Endothelial cell of umbilical vein (primary cell): ENCODE measurements at regions not wholly inside any gene's neighbourhood (a gene's known extent, or its start where the extent isn't known, plus 50 kb on each side); places are given as distances from the start of the nearest gene placed in this dataset.

Experiments used
- BruUV-seq: library from RNA; stranded (reverse); fragments of 400-500 nt; replicated peaks from 2 replicates; lab custom pipeline; 2021; lab: Mats Ljungman, UMichigan
- CTCF ChIA-PET: fragments of 300-600, 350-600 bp; sonication (Branson Sonifier 250); formaldehyde crosslinking; loops from one replicate; lab custom pipeline; 2021; ENCODE audit warnings: antibody characterized with exemption, inconsistent platforms; lab: Charles Lee
- POLR2A ChIA-PET: fragments of 300-600, 350-600 bp; sonication (Branson Sonifier 250); formaldehyde crosslinking; loops from one replicate; lab custom pipeline; 2021; ENCODE audit warnings: antibody characterized with exemption, inconsistent platforms; lab: Charles Lee
- DNase-seq: peaks from one replicate; pipeline ENCODE4 v3.0.0-alpha.2; 2011; ENCODE audit warnings: low read depth, low spot score
- FAIRE-seq: peaks from 2 replicates; lab custom pipeline; 2011; peaks lifted over from hg19 to GRCh38; lab: Jason Lieb, UNC
- H2AFZ ChIP-seq: 2 replicates; pipeline ENCODE4 v1.6.0; 2012; ENCODE audit warnings: low read depth, low read length, control low read depth, inconsistent platforms
- H3K27ac ChIP-seq: 2 replicates; pipeline ENCODE4 v1.5.1; 2011; ENCODE audit warnings: low read depth, mild to moderate bottlenecking, control low read depth, low read length, moderate library complexity; ENCODE audit not compliant: insufficient read depth
- H3K27me3 ChIP-seq, 2 experiments: 2 replicates each; pipeline versions ENCODE4 v1.6.0 to v1.6.1; 2011; ENCODE audit warnings: low read length in 2 of 2, mixed read lengths in 1 of 2; ENCODE audit not compliant: control insufficient read depth in 2 of 2, insufficient read depth in 2 of 2
- H3K36me3 ChIP-seq, 2 experiments: 2 replicates in 1 of 2; 3 replicates in 1 of 2; pipeline ENCODE4 v1.5.1; 2011; ENCODE audit warnings: low read length in 2 of 2, mild to moderate bottlenecking in 1 of 2, moderate library complexity in 1 of 2; ENCODE audit not compliant: control insufficient read depth in 2 of 2, insufficient read depth in 2 of 2; ENCODE audit errors: extremely low read depth in 1 of 2
- H3K4me1 ChIP-seq: 3 replicates; pipeline ENCODE4 v1.5.1; 2011; ENCODE audit warnings: mild to moderate bottlenecking, low read length; ENCODE audit not compliant: control insufficient read depth, insufficient read depth; ENCODE audit errors: extremely low read depth
- H3K4me2 ChIP-seq: 2 replicates; pipeline ENCODE4 v1.6.1; 2011; ENCODE audit warnings: low read length, control low read depth, mixed read lengths; ENCODE audit not compliant: insufficient read depth
- H3K4me3 ChIP-seq, 3 experiments: fragments of 200-600 bp in 1 of 3; sonication (generic), shearing (Covaris generic) in 1 of 3; replicated peaks in 1 of 3; 2 replicates each; pipeline ENCODE4 v1.5.1; 2011 to 2016; ENCODE audit warnings: control low read depth in 3 of 3, low read length in 3 of 3, mild to moderate bottlenecking in 2 of 3, inconsistent platforms in 1 of 3, low read depth in 1 of 3, moderate library complexity in 1 of 3; ENCODE audit not compliant: insufficient read depth in 1 of 3
- H3K79me2 ChIP-seq: 2 replicates; pipeline ENCODE4 v1.6.0; 2012; ENCODE audit warnings: low read length, inconsistent platforms; ENCODE audit not compliant: control insufficient read depth, insufficient read depth
- H3K9ac ChIP-seq: replicated peaks from 2 replicates; pipeline ENCODE3; 2011; ENCODE audit warnings: low read length, control low read depth; ENCODE audit not compliant: insufficient read depth; ENCODE audit errors: extremely low read depth
- H3K9me1 ChIP-seq: replicated peaks from 3 replicates; pipeline ENCODE4 v1.6.0; 2011; ENCODE audit warnings: mild to moderate bottlenecking, low read length; ENCODE audit not compliant: control insufficient read depth, insufficient read depth; ENCODE audit errors: extremely low read depth
- H3K9me3 ChIP-seq: replicated peaks from 2 replicates; pipeline ENCODE4 v1.5.1; 2012; ENCODE audit warnings: low read length, inconsistent platforms; ENCODE audit not compliant: control insufficient read depth, insufficient read depth
- H4K20me1 ChIP-seq: replicated peaks from 2 replicates; pipeline ENCODE3; 2011; ENCODE audit warnings: mild to moderate bottlenecking, low read length; ENCODE audit not compliant: control insufficient read depth, insufficient read depth; ENCODE audit errors: extremely low read depth
- CTCF ChIP-seq, 2 donors: IDR thresholded peaks; 1 replicate in 1 of 2; 2 replicates in 1 of 2; pipeline ENCODE4 v1.5.1; 2011; ENCODE audit warnings: low read length in 2 of 2, mild to moderate bottlenecking in 2 of 2, moderate library complexity in 2 of 2, control low read depth in 1 of 2, inconsistent platforms in 1 of 2, low read depth in 1 of 2; ENCODE audit not compliant: insufficient read depth in 1 of 2; ENCODE audit errors: extremely low read depth in 1 of 2
- EZH2 ChIP-seq: IDR thresholded peaks from 2 replicates; pipeline ENCODE4 v1.6.1; 2012; ENCODE audit warnings: borderline replicate concordance, low read depth, mild to moderate bottlenecking, moderate library complexity, low read length, inconsistent platforms; ENCODE audit not compliant: severe bottlenecking
- FOS ChIP-seq: IDR thresholded peaks from 2 replicates; pipeline ENCODE4 v1.6.1; 2011; ENCODE audit warnings: mild to moderate bottlenecking, low read length, moderate library complexity, borderline replicate concordance; ENCODE audit not compliant: insufficient read depth
- GATA2 ChIP-seq: IDR thresholded peaks from 2 replicates; pipeline ENCODE4 v1.7.0; 2011; ENCODE audit warnings: low read depth, mild to moderate bottlenecking, moderate library complexity, mixed read lengths, low read length; ENCODE audit not compliant: insufficient read length, insufficient read depth
- JUN ChIP-seq: IDR thresholded peaks from 2 replicates; pipeline ENCODE4 v1.6.1; 2011; ENCODE audit warnings: borderline replicate concordance, low read depth; ENCODE audit not compliant: insufficient read length, insufficient read depth
- MYC ChIP-seq: IDR thresholded peaks from one replicate; pipeline ENCODE4 v1.6.1; 2011; ENCODE audit warnings: mild to moderate bottlenecking, low read depth, low read length
- POLR2A ChIP-seq: IDR thresholded peaks from 2 replicates; pipeline ENCODE4 v1.6.1; 2012; ENCODE audit warnings: low read depth, mild to moderate bottlenecking, control low read depth, low read length
- POLR2AphosphoS5 ChIP-seq: IDR thresholded peaks from 2 replicates; pipeline ENCODE4 v1.6.1; 2012; ENCODE audit warnings: low read depth, mild to moderate bottlenecking, control low read depth, low read length, moderate library complexity; ENCODE audit not compliant: insufficient read depth
- dilution Hi-C: fragments of 300-500 bp; cut with MboI; formaldehyde crosslinking; loops from one replicate; pipeline ENCODE4 v1.15.0; 2019; ENCODE audit warnings: low sequenced_read_pairs; ENCODE audit not compliant: extremely low pct_ligation_motif_present
- intact Hi-C: fragments of 100-400 bp; cut with micrococcal nuclease; formaldehyde crosslinking; loops from one replicate; pipeline ENCODE4 v1.10.0; 2022
- TF ChIP-seq, protein P1 (sequence below): IDR thresholded peaks from 2 replicates; pipeline ENCODE4 v1.6.1; 2011; ENCODE audit not compliant: insufficient read depth, insufficient read length

GRCh38 chr10:1829712-1830111, 92.4 kb upstream of the ADARB2 start:
- Histone ChIP-seq H3K4me1 (no peaks in the 10 kb centered on the region), H2AFZ (no peak overlapping the region), H3K9me3 (peaks cover 9% of the 10 kb centered on the region), H3K9me1 (no peaks in the 10 kb centered on the region), H3K27me3 (no peaks in the 10 kb centered on the region), H3K9ac (no peak overlapping the region), H4K20me1 (no peaks in the 10 kb centered on the region), H3K27ac (no peak overlapping the region), H3K36me3 (no peaks in the 10 kb centered on the region), H3K4me3 (no peak overlapping the region), H3K79me2 (no peaks in the 10 kb centered on the region), H3K4me2 (no peak overlapping the region)
- dilution Hi-C loops (no loop called here), intact Hi-C loops (no loop called here)
- no peak for TF ChIP-seq GATA2
- no peak for TF ChIP-seq JUN
- no peak for TF ChIP-seq POLR2AphosphoS5
- no peak for TF ChIP-seq POLR2A
- no peak for TF ChIP-seq CTCF (IDR thresholded peaks at IDR 0.05; ENCODE audit: extremely low read depth in 1 of 2, insufficient read depth in 1 of 2, low read depth in 1 of 2, low read length in 2 of 2)
- no peak for TF ChIP-seq EZH2
- no peak for TF ChIP-seq FOS
- BruUV-seq, result no TSS peak
- DNase-seq (no peak), FAIRE-seq (no peak)
- ChIA-PET CTCF (no interaction called here), POLR2A (no interaction called here)

DNA sequence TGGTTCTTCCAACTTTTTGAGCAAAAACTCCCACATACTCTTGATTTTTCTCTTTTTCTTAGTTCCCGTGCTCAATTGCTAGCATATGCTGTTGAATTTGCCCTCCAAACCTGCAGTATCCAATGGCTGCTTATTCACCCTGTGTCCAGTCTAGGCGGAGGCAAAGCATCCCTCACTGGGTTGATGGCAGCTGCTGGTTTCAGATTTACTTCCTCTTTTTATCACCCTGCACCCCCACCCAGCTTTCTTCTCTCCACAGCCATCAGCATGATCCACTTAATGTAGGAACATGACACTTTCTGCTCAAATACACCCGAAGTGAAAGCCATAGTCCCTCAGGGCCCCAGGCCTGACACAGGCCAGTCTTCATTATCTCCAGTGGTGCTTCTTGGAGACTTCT, 87.6 kb upstream of the ADARB2 start:
- Histone ChIP-seq H3K4me2 (no peak overlapping the region), H3K9me1 (no peaks in the 10 kb centered on the region), H3K4me1 (no peaks in the 10 kb centered on the region), H3K9ac (no peak overlapping the region), H2AFZ (no peak overlapping the region), H4K20me1 (no peaks in the 10 kb centered on the region), H3K4me3 (no peak overlapping the region), H3K27me3 (no peaks in the 10 kb centered on the region), H3K36me3 (no peaks in the 10 kb centered on the region), H3K9me3 (peaks cover 6% of the 10 kb centered on the region), H3K79me2 (no peaks in the 10 kb centered on the region), H3K27ac (no peak overlapping the region)
- POLR2A ChIA-PET, result no interaction called here
- BruUV-seq, result no TSS peak
- intact Hi-C loops, result no loop called here
- TF ChIP-seq, protein P1, sequence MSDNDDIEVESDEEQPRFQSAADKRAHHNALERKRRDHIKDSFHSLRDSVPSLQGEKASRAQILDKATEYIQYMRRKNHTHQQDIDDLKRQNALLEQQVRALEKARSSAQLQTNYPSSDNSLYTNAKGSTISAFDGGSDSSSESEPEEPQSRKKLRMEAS, result no peak
- TF ChIP-seq POLR2AphosphoS5, result no peak
- no peak for TF ChIP-seq CTCF (IDR thresholded peaks at IDR 0.05; ENCODE audit: extremely low read depth in 1 of 2, insufficient read depth in 1 of 2, low read depth in 1 of 2, low read length in 2 of 2)
- no peak for TF ChIP-seq EZH2
- no peak for TF ChIP-seq JUN
- no peak for TF ChIP-seq GATA2
- no peak for TF ChIP-seq FOS
- no peak for TF ChIP-seq POLR2A
- TF ChIP-seq MYC, result no peak
- CTCF ChIA-PET, result no interaction called here
- DNase-seq, result no peak
- dilution Hi-C loops, result no loop called here
- FAIRE-seq, result no peak
